Thymus (tissue), 11 donors: ENCODE measurements at regions not wholly inside any gene's neighbourhood (a gene's known extent, or its start where the extent isn't known, plus 50 kb on each side); places are given as distances from the start of the nearest gene placed in this dataset.

Experiments
- DNase-seq, 9 donors: peaks; one replicate each; pipeline ENCODE4 v3.0.0-alpha.2; 2013; ENCODE audit warnings: low spot score in 9 of 9, low read depth in 6 of 9, missing footprints in 1 of 9
- H3K27ac ChIP-seq, 2 donors: one replicate each; pipeline ENCODE4 v1.5.1; 2013; ENCODE audit warnings: control low read depth in 1 of 2, low read depth in 1 of 2, low read length in 1 of 2, mild to moderate bottlenecking in 1 of 2, moderate library complexity in 1 of 2
- H3K27me3 ChIP-seq, 2 donors: one replicate each; pipeline ENCODE4 v1.5.1; 2013; ENCODE audit warnings: low read length in 1 of 2; ENCODE audit not compliant: control insufficient read depth in 2 of 2, insufficient read depth in 1 of 2
- H3K36me3 ChIP-seq, 2 donors: one replicate each; pipeline ENCODE4 v1.5.1; 2013; ENCODE audit warnings: low read length in 1 of 2, mild to moderate bottlenecking in 1 of 2, moderate library complexity in 1 of 2; ENCODE audit not compliant: control insufficient read depth in 2 of 2, insufficient read depth in 2 of 2
- H3K4me1 ChIP-seq, 2 donors: one replicate each; pipeline ENCODE4 v1.5.1; 2013; ENCODE audit warnings: low read length in 2 of 2; ENCODE audit not compliant: control insufficient read depth in 2 of 2, insufficient read depth in 2 of 2
- H3K4me3 ChIP-seq, 2 donors: one replicate each; pipeline ENCODE4 v1.5.1; 2013; ENCODE audit warnings: low read length in 2 of 2, control low read depth in 1 of 2, mild to moderate bottlenecking in 1 of 2
- H3K9me3 ChIP-seq, 2 donors: one replicate each; pipeline ENCODE4 v1.5.1; 2013; ENCODE audit warnings: low read length in 1 of 2, mild to moderate bottlenecking in 1 of 2; ENCODE audit not compliant: control insufficient read depth in 2 of 2, insufficient read depth in 1 of 2
- WGBS: extraction: QIAGEN DNeasy Blood & Tissue Kit; methylation state at CpG from one replicate; pipeline ENCODE4 v1.1.7; 2013; 5-methylcytosine and 5-hydroxymethylcytosine counted together
- donor health status: healthy.

GRCh38 chr10:121070275-121071070, 219.3 kb downstream of the WDR11 start:
- H3K9me3 ChIP-seq: no peaks in the 10 kb centered on the region
- DNase-seq: no peak
- H3K4me3 ChIP-seq: no peak overlapping the region
- no peaks in the 10 kb centered on the region for H3K4me1 ChIP-seq
- no peaks in the 10 kb centered on the region for H3K36me3 ChIP-seq
- no peaks in the 10 kb centered on the region for H3K27me3 ChIP-seq
- WGBS: 75% methylated on average over 6 of the region's 6 CpGs
- no peak overlapping the region for H3K27ac ChIP-seq

GRCh38 chr10:121071901-121072300, 220.7 kb downstream of the WDR11 start:
- Histone ChIP-seq H3K27ac (no peak overlapping the region), H3K9me3 (no peaks in the 10 kb centered on the region), H3K4me3 (no peak overlapping the region), H3K36me3 (no peaks in the 10 kb centered on the region), H3K4me1 (no peaks in the 10 kb centered on the region), H3K27me3 (no peaks in the 10 kb centered on the region)
- 86% methylated on average over 2 of the region's 2 CpGs for WGBS
- DNase-seq: no peak

GRCh38 chr10:121073728-121074127, 222.6 kb downstream of the WDR11 start:
- H3K4me3 ChIP-seq: no peak overlapping the region
- H3K9me3 ChIP-seq: no peaks in the 10 kb centered on the region
- H3K27me3 ChIP-seq: no peaks in the 10 kb centered on the region
- H3K36me3 ChIP-seq: no peaks in the 10 kb centered on the region
- no peak for DNase-seq
- H3K4me1 ChIP-seq: no peaks in the 10 kb centered on the region
- 93% methylated on average over 5 of the region's 5 CpGs for WGBS
- no peak overlapping the region for H3K27ac ChIP-seq

- H3K9me3 ChIP-seq: no peaks in the 10 kb centered on the region
- no peaks in the 10 kb centered on the region for H3K4me1 ChIP-seq
- no peak for DNase-seq
- H3K27me3 ChIP-seq: no peaks in the 10 kb centered on the region
- H3K4me3 ChIP-seq: no peak overlapping the region
- WGBS: 84% methylated on average over 12 of the region's 12 CpGs
- H3K27ac ChIP-seq: no peak overlapping the region
- no peaks in the 10 kb centered on the region for H3K36me3 ChIP-seq
Observed at GRCh38 chr10:121076776-121077715, 225.9 kb downstream of the WDR11 start.

- Histone ChIP-seq H3K4me1 (no peaks in the 10 kb centered on the region), H3K27ac (peak overlapping the region; percentile 12 to 55), H3K4me3 (no peak overlapping the region), H3K27me3 (no peaks in the 10 kb centered on the region), H3K9me3 (no peaks in the 10 kb centered on the region), H3K36me3 (no peaks in the 10 kb centered on the region)
- 73% methylated on average over 8 of the region's 8 CpGs for WGBS
- peak in 1 of 9 donors; percentile 2 for DNase-seq
Observed at GRCh38 chr10:121078036-121078435, 226.9 kb downstream of the WDR11 start.

- Histone ChIP-seq H3K4me1 (no peaks in the 10 kb centered on the region), H3K4me3 (no peak overlapping the region), H3K36me3 (no peaks in the 10 kb centered on the region), H3K27ac (peak overlapping the region in 1 of 2 donors; percentile 55), H3K9me3 (no peaks in the 10 kb centered on the region), H3K27me3 (no peaks in the 10 kb centered on the region)
- WGBS: 72% methylated on average over 8 of the region's 8 CpGs
- DNase-seq: peak in 1 of 9 donors; percentile 21
Observed at GRCh38 chr10:121078672-121079102, 227.5 kb downstream of the WDR11 start.

- Histone ChIP-seq H3K36me3 (no peaks in the 10 kb centered on the region), H3K4me3 (no peak overlapping the region), H3K4me1 (no peaks in the 10 kb centered on the region), H3K27me3 (no peaks in the 10 kb centered on the region), H3K9me3 (no peaks in the 10 kb centered on the region), H3K27ac (no peak overlapping the region)
- DNase-seq: no peak
- WGBS: 82% methylated on average over 6 of the region's 6 CpGs
Observed at GRCh38 chr10:121079226-121079625, 228.1 kb downstream of the WDR11 start.

- no peak for DNase-seq
- no peak overlapping the region for H3K27ac ChIP-seq
- H3K4me1 ChIP-seq: no peaks in the 10 kb centered on the region
- no peaks in the 10 kb centered on the region for H3K9me3 ChIP-seq
- no peak overlapping the region for H3K4me3 ChIP-seq
- no peaks in the 10 kb centered on the region for H3K36me3 ChIP-seq
- 53% methylated on average over 7 of the region's 7 CpGs for WGBS
- H3K27me3 ChIP-seq: no peaks in the 10 kb centered on the region
Observed at GRCh38 chr10:121080281-121080891, 229.2 kb downstream of the WDR11 start.

GRCh38 chr10:121081306-121081705, 230.1 kb downstream of the WDR11 start:
- Histone ChIP-seq H3K4me3 (no peak overlapping the region), H3K9me3 (no peaks in the 10 kb centered on the region), H3K36me3 (no peaks in the 10 kb centered on the region), H3K27ac (no peak overlapping the region), H3K27me3 (no peaks in the 10 kb centered on the region), H3K4me1 (no peaks in the 10 kb centered on the region)
- WGBS: 75% methylated on average over 3 of the region's 3 CpGs
- DNase-seq: no peak
